ENCODE measurements at regions not wholly inside any gene's neighbourhood (a gene's known extent, or its start where the extent isn't known, plus 50 kb on each side); places are given as distances from the start of the nearest gene placed in this dataset.

DNA sequence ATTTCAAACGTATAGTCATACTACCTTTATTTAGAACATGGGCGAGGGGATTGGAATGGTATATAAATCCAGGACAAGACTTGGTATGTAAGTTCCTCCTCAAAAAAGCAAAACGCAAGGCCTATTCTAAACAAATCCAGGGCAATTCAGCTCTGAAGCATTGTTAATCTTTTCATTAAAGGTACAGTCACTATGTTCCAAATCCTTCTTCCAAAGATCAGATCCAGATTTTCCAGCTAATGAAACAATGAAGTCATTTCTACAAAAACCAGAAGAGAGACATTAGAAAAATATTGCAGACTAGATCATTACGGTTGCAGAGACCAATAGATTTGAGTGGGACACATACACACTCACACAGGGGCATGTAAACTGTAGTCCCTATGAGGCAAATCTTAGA is 116.1 kb upstream of the BNC2 start:
- ATAC-seq (ENCODE audit: low read depth) (peak; percentile 64), DNase-seq (peak; percentile 65)
- Histone ChIP-seq H3K27ac (ENCODE audit: insufficient read depth, low read length) (peak overlapping the region; percentile 77), H3K4me1 (ENCODE audit: control insufficient read depth, insufficient read depth, low read length) (peaks cover 16% of the 10 kb centered on the region), H2BK20ac (ENCODE audit: low read depth, low read length) (peak overlapping the region; percentile 90), H3K9ac (ENCODE audit: low read depth, low read length) (peak overlapping the region; percentile 12; the same call in 1 of the 2 replicates), H2AK5ac (ENCODE audit: low read depth, low read length) (peak overlapping the region; percentile 94; the same call in 1 of the 2 replicates), H3K79me1 (ENCODE audit: low read depth in 1 of 2, low read length in 2 of 2) (no peaks in the 10 kb centered on the region; a peak in 1 of 4 replicates), H2BK5ac (ENCODE audit: low read depth, low read length, poor library complexity, severe bottlenecking) (peak overlapping the region; percentile 96), H4K8ac (ENCODE audit: low read depth in 2 of 2, low read length in 2 of 2) (peak overlapping the region; percentile 70 to 88), H2AK9ac (replicated peaks; ENCODE audit: low read depth, low read length, poor library complexity) (peak overlapping the region; percentile 21), H3K18ac (ENCODE audit: low read depth, low read length) (peak overlapping the region; percentile 38), H3K27me3 (ENCODE audit: control insufficient read depth, insufficient read depth, low read length) (no peaks in the 10 kb centered on the region), H3K4me3 (ENCODE audit: insufficient read depth, low read depth, low read length) (no peak overlapping the region), H4K91ac (ENCODE audit: insufficient read depth, low read depth, low read length) (peak overlapping the region; percentile 91), H3K9me3 (ENCODE audit: control insufficient read depth, insufficient read depth, low read length) (no peaks in the 10 kb centered on the region), H4K20me1 (ENCODE audit: insufficient read depth, low read length) (no peaks in the 10 kb centered on the region), H3K14ac (replicated peaks; ENCODE audit: low read depth, low read length) (peak overlapping the region; percentile 89), H2BK120ac (ENCODE audit: low read depth, low read length) (peak overlapping the region; percentile 96), H3K4ac (ENCODE audit: low read depth, low read length) (peak overlapping the region; percentile 95), H3K36me3 (ENCODE audit: control insufficient read depth, insufficient read depth, low read length) (no peaks in the 10 kb centered on the region), H3K56ac (ENCODE audit: extremely low read depth, insufficient read depth, low read length) (peak overlapping the region; percentile 64), H4K5ac (ENCODE audit: low read depth, low read length) (peak overlapping the region; percentile 26), H3K9me1 (ENCODE audit: insufficient read depth, low read length) (peaks cover 17% of the 10 kb centered on the region), H3K23ac (ENCODE audit: low read depth, low read length) (peak overlapping the region; percentile 78), H3K4me2 (ENCODE audit: low read depth, low read length) (peak overlapping the region; percentile 54), H2BK15ac (ENCODE audit: low read depth, low read length) (peak overlapping the region; percentile 92), H2AFZ (replicated peaks; ENCODE audit: low read length, poor library complexity) (no peak overlapping the region)
- intact Hi-C loops (cut with micrococcal nuclease) (loop anchor here (1.0 to 5.0 kb wide), 2 partner anchors 22 to 114 kb away; partner anchors contain the start of gene BNC2), in situ Hi-C loops (cut with MboI; ENCODE audit: low sequenced_read_pairs) (no loop called here), dilution Hi-C loops (cut with HindIII; ENCODE audit: low sequenced_read_pairs, unreplicated experiment) (no loop called here)
- ChIA-PET POLR2A (ENCODE audit: unreplicated experiment) (no interaction called here), CTCF (interaction anchor here (0.7 kb wide), 1 partner anchor 12 kb away, joined by 3 read pairs; no protein-coding TSS in a partner anchor)
- 0% methylated on average over 1 of the region's 4 CpGs; no CpG with 5 or more reads in 1 of the 2 experiments for WGBS, 2 experiments (ENCODE audit: extremely low coverage in 2 of 2, insufficient read length in 1 of 2)
- TF ChIP-seq RFX5 (IDR thresholded peaks at IDR 0.05; ENCODE audit: low read depth, low read length) (no peak), CEBPB (IDR thresholded peaks at IDR 0.05; ENCODE audit: low read depth, low read length) (no peak), BHLHE40 (IDR thresholded peaks at IDR 0.05; ENCODE audit: low read depth, low read length) (no peak), MAZ (IDR thresholded peaks at IDR 0.05; ENCODE audit: borderline replicate concordance, low read depth, low read length) (no peak), NFE2L2 (IDR thresholded peaks at IDR 0.05; ENCODE audit: low read depth, low read length) (no peak)
- BruUV-seq (replicated peaks), result no TSS peak

Measured in IMR-90 (cell line).